PFSK-1 (cell line): ENCODE measurements at regions not wholly inside any gene's neighbourhood (a gene's known extent, or its start where the extent isn't known, plus 50 kb on each side); places are given as distances from the start of the nearest gene placed in this dataset.

ENCODE experiments used
- FOXP2 ChIP-seq: optimal IDR thresholded peaks from 2 replicates; pipeline ENCODE3; 2011; ENCODE audit warnings: borderline replicate concordance, control low read depth, inconsistent platforms; ENCODE audit not compliant: insufficient read depth; ENCODE audit errors: extremely low read length, extremely low read depth
- POLR2AphosphoS5 ChIP-seq: IDR thresholded peaks from 2 replicates; pipeline ENCODE4 v1.6.1; 2012; ENCODE audit warnings: low read depth, mild to moderate bottlenecking, control low read depth, low read length, moderate library complexity
- REST ChIP-seq, 2 experiments: IDR thresholded peaks; 2 replicates each; pipeline versions ENCODE4 v1.6.1 to v1.8.0; 2011 to 2012; ENCODE audit warnings: low read depth in 2 of 2, low read length in 2 of 2, control low read depth in 1 of 2, inconsistent platforms in 1 of 2, mild to moderate bottlenecking in 1 of 2, moderate library complexity in 1 of 2; ENCODE audit not compliant: insufficient read depth in 1 of 2
- SIN3A ChIP-seq: IDR thresholded peaks from 2 replicates; pipeline ENCODE4 v1.6.1; 2012; ENCODE audit warnings: mild to moderate bottlenecking, low read length, moderate library complexity, borderline replicate concordance; ENCODE audit not compliant: insufficient read depth
- TAF1 ChIP-seq: IDR thresholded peaks from 2 replicates; pipeline ENCODE4 v1.6.1; 2012; ENCODE audit warnings: low read length, control low read depth, borderline replicate concordance; ENCODE audit not compliant: insufficient read depth

GRCh38 chr13:53623146-53623545 lies 594.5 kb downstream of the OLFM4 start:
- TF ChIP-seq REST (IDR thresholded peaks at IDR 0.05; ENCODE audit: insufficient read depth in 1 of 2, low read depth in 2 of 2, low read length in 2 of 2), result no peak
- TF ChIP-seq POLR2AphosphoS5, result no peak
- TF ChIP-seq TAF1, result no peak
- TF ChIP-seq SIN3A, result no peak
- TF ChIP-seq FOXP2, result no peak

GRCh38 chr13:53631511-53631910 lies 602.9 kb downstream of the OLFM4 start:
- TF ChIP-seq FOXP2 (no peak), TAF1 (no peak), POLR2AphosphoS5 (no peak), REST (IDR thresholded peaks at IDR 0.05; ENCODE audit: insufficient read depth in 1 of 2, low read depth in 2 of 2, low read length in 2 of 2) (no peak), SIN3A (no peak)

- TF ChIP-seq POLR2AphosphoS5 (no peak), REST (IDR thresholded peaks at IDR 0.05; ENCODE audit: insufficient read depth in 1 of 2, low read depth in 2 of 2, low read length in 2 of 2) (no peak), FOXP2 (no peak), SIN3A (no peak), TAF1 (no peak)
Measured at GRCh38 chr13:53638040-53638439, 609.4 kb downstream of the OLFM4 start.

GRCh38 chr13:53642306-53642705 lies 613.7 kb downstream of the OLFM4 start:
- TF ChIP-seq REST (IDR thresholded peaks at IDR 0.05; ENCODE audit: insufficient read depth in 1 of 2, low read depth in 2 of 2, low read length in 2 of 2), result no peak
- TF ChIP-seq TAF1, result no peak
- TF ChIP-seq FOXP2, result no peak
- no peak for TF ChIP-seq POLR2AphosphoS5
- TF ChIP-seq SIN3A, result no peak

- TF ChIP-seq SIN3A, result no peak
Measured at GRCh38 chr13:53648673-53649072, 620.1 kb downstream of the OLFM4 start.
